ENCODE measurements at regions not wholly inside any gene's neighbourhood (a gene's known extent, or its start where the extent isn't known, plus 50 kb on each side); places are given as distances from the start of the nearest gene placed in this dataset.

DNA sequence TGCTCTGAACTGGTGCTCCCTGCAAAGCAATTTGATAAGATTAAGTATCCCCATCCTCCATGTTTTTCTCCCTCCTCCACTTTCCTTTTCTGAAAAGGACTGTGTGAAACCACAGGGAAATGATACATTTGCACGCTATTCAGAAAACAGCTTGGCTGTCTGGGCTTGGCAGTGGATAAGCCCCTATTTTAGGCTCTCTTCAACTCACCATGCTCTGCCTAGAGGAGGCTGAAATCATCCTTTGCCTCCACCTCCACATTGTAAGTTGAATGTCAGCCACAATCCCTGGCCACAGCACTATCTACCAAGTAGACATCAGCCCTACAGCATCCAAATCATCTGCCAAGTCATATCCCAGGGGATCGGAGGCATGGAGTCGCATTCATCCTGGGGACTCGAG is 642.3 kb downstream of the RPS29 start:
- TF ChIP-seq POLR2A (IDR thresholded peaks at IDR 0.05) (no peak), EP300 (IDR thresholded peaks at IDR 0.05) (no peak)
- TF ChIP-seq, protein P1, sequence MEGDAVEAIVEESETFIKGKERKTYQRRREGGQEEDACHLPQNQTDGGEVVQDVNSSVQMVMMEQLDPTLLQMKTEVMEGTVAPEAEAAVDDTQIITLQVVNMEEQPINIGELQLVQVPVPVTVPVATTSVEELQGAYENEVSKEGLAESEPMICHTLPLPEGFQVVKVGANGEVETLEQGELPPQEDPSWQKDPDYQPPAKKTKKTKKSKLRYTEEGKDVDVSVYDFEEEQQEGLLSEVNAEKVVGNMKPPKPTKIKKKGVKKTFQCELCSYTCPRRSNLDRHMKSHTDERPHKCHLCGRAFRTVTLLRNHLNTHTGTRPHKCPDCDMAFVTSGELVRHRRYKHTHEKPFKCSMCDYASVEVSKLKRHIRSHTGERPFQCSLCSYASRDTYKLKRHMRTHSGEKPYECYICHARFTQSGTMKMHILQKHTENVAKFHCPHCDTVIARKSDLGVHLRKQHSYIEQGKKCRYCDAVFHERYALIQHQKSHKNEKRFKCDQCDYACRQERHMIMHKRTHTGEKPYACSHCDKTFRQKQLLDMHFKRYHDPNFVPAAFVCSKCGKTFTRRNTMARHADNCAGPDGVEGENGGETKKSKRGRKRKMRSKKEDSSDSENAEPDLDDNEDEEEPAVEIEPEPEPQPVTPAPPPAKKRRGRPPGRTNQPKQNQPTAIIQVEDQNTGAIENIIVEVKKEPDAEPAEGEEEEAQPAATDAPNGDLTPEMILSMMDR (IDR thresholded peaks at IDR 0.05), result no peak

Data from ovary (tissue), 3 donors.